Dermis microvascular lymphatic vessel endothelial cell (primary cell): ENCODE measurements at regions not wholly inside any gene's neighbourhood (a gene's known extent, or its start where the extent isn't known, plus 50 kb on each side); places are given as distances from the start of the nearest gene placed in this dataset.

Source experiments
- DNase-seq, 2 donors: peaks; one replicate each; pipeline versions ENCODE4 v3.0.0 to v3.0.0-alpha.2; 2010; ENCODE audit warnings: low read depth in 2 of 2

- DNase-seq, result peak; percentile 30 to 72
Observed at GRCh38 chr22:27489178-27489675, 312.3 kb downstream of the MN1 start.

GRCh38 chr22:27490080-27490479 is 311.5 kb downstream of the MN1 start:
- DNase-seq, result no peak

GRCh38 chr22:27491888-27492287 is 309.7 kb downstream of the MN1 start:
- no peak for DNase-seq

GRCh38 chr22:27492566-27493201 is 308.9 kb downstream of the MN1 start:
- no peak for DNase-seq

- no peak for DNase-seq
Observed at GRCh38 chr22:27493796-27494195, 307.8 kb downstream of the MN1 start.

GRCh38 chr22:27494785-27495184 is 306.8 kb downstream of the MN1 start:
- no peak for DNase-seq

GRCh38 chr22:27495325-27495724 is 306.2 kb downstream of the MN1 start:
- DNase-seq, result no peak

GRCh38 chr22:27499121-27499520 is 302.4 kb downstream of the MN1 start:
- peak; percentile 81 to 84 for DNase-seq

- DNase-seq, result no peak
Observed at GRCh38 chr22:27501191-27501936, 300.2 kb downstream of the MN1 start.

- no peak for DNase-seq
Observed at GRCh38 chr22:27502327-27502726, 299.2 kb downstream of the MN1 start.

GRCh38 chr22:27504360-27505253 is 296.9 kb downstream of the MN1 start:
- no peak for DNase-seq

- peak; percentile 34 to 95 for DNase-seq
Observed at GRCh38 chr22:27507111-27507611, 294.4 kb downstream of the MN1 start.

- no peak for DNase-seq
Observed at GRCh38 chr22:27507935-27508526, 293.5 kb downstream of the MN1 start.

- no peak for DNase-seq
Observed at GRCh38 chr22:27509132-27509920, 292.2 kb downstream of the MN1 start.

- DNase-seq, result no peak
Observed at GRCh38 chr22:27510024-27510423, 291.5 kb downstream of the MN1 start.

GRCh38 chr22:27512283-27512761 is 289.2 kb downstream of the MN1 start:
- DNase-seq, result peak; percentile 38 to 97

- DNase-seq, result peak in 1 of 2 donors; percentile 71
Observed at GRCh38 chr22:27513021-27513420, 288.5 kb downstream of the MN1 start.

GRCh38 chr22:27514601-27515523 is 286.7 kb downstream of the MN1 start:
- no peak for DNase-seq
